H9 (cell line): ENCODE measurements at regions not wholly inside any gene's neighbourhood (a gene's known extent, or its start where the extent isn't known, plus 50 kb on each side); places are given as distances from the start of the nearest gene placed in this dataset.

Source experiments
- DNase-seq: peaks from one replicate; pipeline ENCODE4 v3.0.0-alpha.2; 2017
- H2AFZ ChIP-seq: one replicate; pipeline ENCODE4 v1.6.1; 2013; ENCODE audit warnings: mild to moderate bottlenecking, low read length, control low read depth, moderate library complexity
- H2AK5ac ChIP-seq: 2 replicates; pipeline ENCODE4 v1.6.1; 2013; ENCODE audit warnings: low read length, control low read depth, mixed read lengths; ENCODE audit not compliant: insufficient read length
- H2BK120ac ChIP-seq: one replicate; pipeline ENCODE4 v1.6.1; 2013; ENCODE audit warnings: low read depth, mild to moderate bottlenecking, low read length, control low read depth, inconsistent platforms; ENCODE audit not compliant: poor library complexity, severe bottlenecking
- H2BK12ac ChIP-seq: 2 replicates; pipeline ENCODE4 v1.6.1; 2013; ENCODE audit warnings: low read length, control low read depth, mixed read lengths, low read depth; ENCODE audit not compliant: insufficient read length
- H2BK15ac ChIP-seq: 2 replicates; pipeline ENCODE4 v1.6.1; 2013; ENCODE audit warnings: low read depth, low read length, control low read depth
- H2BK20ac ChIP-seq: one replicate; pipeline ENCODE4 v1.6.1; 2013; ENCODE audit warnings: low read depth, mild to moderate bottlenecking, low read length, control low read depth, inconsistent platforms; ENCODE audit not compliant: poor library complexity, severe bottlenecking
- H2BK5ac ChIP-seq: 2 replicates; pipeline ENCODE4 v1.6.1; 2013; ENCODE audit warnings: low read length, control low read depth, mixed read lengths; ENCODE audit not compliant: insufficient read length
- H3K14ac ChIP-seq: 2 replicates; pipeline ENCODE4 v1.6.1; 2013; ENCODE audit warnings: low read length, control low read depth; ENCODE audit not compliant: insufficient read depth
- H3K18ac ChIP-seq: 2 replicates; pipeline ENCODE4 v1.6.1; 2013; ENCODE audit warnings: low read depth, mild to moderate bottlenecking, mixed read lengths, low read length, control low read depth; ENCODE audit not compliant: insufficient read length
- H3K23ac ChIP-seq: 2 replicates; pipeline ENCODE4 v1.6.1; 2013; ENCODE audit warnings: low read length, control low read depth, mixed read lengths, low read depth; ENCODE audit not compliant: insufficient read length
- H3K23me2 ChIP-seq: 2 replicates; pipeline ENCODE4 v1.6.1; 2013; ENCODE audit warnings: low read depth, mild to moderate bottlenecking, mixed read lengths, low read length, control low read depth; ENCODE audit not compliant: insufficient read length, poor library complexity, severe bottlenecking
- H3K27ac ChIP-seq: 2 replicates; pipeline ENCODE4 v1.5.1; 2013; ENCODE audit warnings: low read length, control low read depth, mixed read lengths, low read depth; ENCODE audit not compliant: insufficient read length
- H3K27me3 ChIP-seq: 2 replicates; pipeline ENCODE4 v1.6.1; 2013; ENCODE audit warnings: low read length, control low read depth, inconsistent platforms; ENCODE audit not compliant: insufficient read depth
- H3K4ac ChIP-seq: 2 replicates; pipeline ENCODE4 v1.6.1; 2013; ENCODE audit warnings: low read depth, mild to moderate bottlenecking, control low read depth, inconsistent platforms, low read length, moderate library complexity
- H3K4me1 ChIP-seq: 2 replicates; pipeline ENCODE4 v1.6.1; 2013; ENCODE audit warnings: low read length, control low read depth, inconsistent platforms; ENCODE audit not compliant: insufficient read depth
- H3K4me2 ChIP-seq: 2 replicates; pipeline ENCODE4 v1.6.1; 2013; ENCODE audit warnings: low read length, control low read depth, mixed read lengths; ENCODE audit not compliant: insufficient read length, insufficient read depth
- H3K56ac ChIP-seq: 2 replicates; pipeline ENCODE4 v1.6.1; 2013; ENCODE audit warnings: low read depth, mild to moderate bottlenecking, mixed read lengths, low read length, control low read depth; ENCODE audit not compliant: insufficient read length
- H3K79me1 ChIP-seq: 2 replicates; pipeline ENCODE4 v1.6.1; 2013; ENCODE audit warnings: low read depth, mild to moderate bottlenecking, moderate library complexity, low read length, control low read depth, inconsistent platforms; ENCODE audit not compliant: insufficient read depth, poor library complexity, severe bottlenecking
- H3K79me2 ChIP-seq: 2 replicates; pipeline ENCODE4 v1.6.1; 2013; ENCODE audit warnings: low read length, control low read depth, inconsistent platforms; ENCODE audit not compliant: insufficient read depth
- H3K9ac ChIP-seq: 2 replicates; pipeline ENCODE4 v1.6.1; 2013; ENCODE audit warnings: low read length, control low read depth, mixed read lengths; ENCODE audit not compliant: insufficient read length; ENCODE audit errors: extremely low read depth
- H3K9me3 ChIP-seq: one replicate; pipeline ENCODE4 v1.6.1; 2013; ENCODE audit warnings: low read depth, low read length, inconsistent platforms; ENCODE audit not compliant: control insufficient read depth
- H3T11ph ChIP-seq: one replicate; pipeline ENCODE4 v1.6.1; 2013; ENCODE audit warnings: mild to moderate bottlenecking, low read length, control low read depth, inconsistent platforms
- H4K20me1 ChIP-seq: one replicate; pipeline ENCODE4 v1.6.1; 2013; ENCODE audit not compliant: control insufficient read depth, insufficient read length, insufficient read depth
- H4K5ac ChIP-seq: 2 replicates; pipeline ENCODE4 v1.6.1; 2013; ENCODE audit warnings: low read depth, mild to moderate bottlenecking, mixed read lengths, low read length, control low read depth; ENCODE audit not compliant: insufficient read length
- H4K8ac ChIP-seq: replicated peaks from 2 replicates; pipeline ENCODE4 v1.6.1; 2013; ENCODE audit warnings: low read length, control low read depth, mixed read lengths, low read depth; ENCODE audit not compliant: insufficient read length
- H4K91ac ChIP-seq: 2 replicates; pipeline ENCODE4 v1.6.1; 2013; ENCODE audit warnings: low read depth, mild to moderate bottlenecking, moderate library complexity, mixed read lengths, low read length, control low read depth; ENCODE audit not compliant: insufficient read length
- H3K27ac Mint-ChIP-seq, 3 experiments: 2 replicates in 2 of 3; 3 replicates in 1 of 3; pipeline ENCODE4 v1.8.0; 2020 to 2021; ENCODE audit warnings: mixed read lengths in 3 of 3, mild to moderate bottlenecking in 1 of 3, moderate library complexity in 1 of 3
- H3K27me3 Mint-ChIP-seq: 2 replicates; pipeline ENCODE4 v1.8.0; 2021; ENCODE audit warnings: low read depth, mild to moderate bottlenecking, moderate library complexity, mixed read lengths
- H3K36me3 Mint-ChIP-seq, 3 experiments: 2 replicates in 2 of 3; 3 replicates in 1 of 3; pipeline ENCODE4 v1.8.0; 2020 to 2021; ENCODE audit warnings: low read depth in 3 of 3, mixed read lengths in 3 of 3; ENCODE audit not compliant: insufficient read depth in 1 of 3
- H3K4me1 Mint-ChIP-seq, 2 experiments: 2 replicates each; pipeline ENCODE4 v1.8.0; 2020; ENCODE audit warnings: mixed read lengths in 2 of 2
- H3K4me3 Mint-ChIP-seq, 2 experiments: 2 replicates in 1 of 2; 3 replicates in 1 of 2; pipeline ENCODE4 v1.8.0; 2020 to 2021; ENCODE audit warnings: mild to moderate bottlenecking in 2 of 2, mixed read lengths in 2 of 2, moderate library complexity in 1 of 2
- H3K9me3 Mint-ChIP-seq, 2 experiments: 2 replicates in 1 of 2; 3 replicates in 1 of 2; pipeline ENCODE4 v1.8.0; 2020; ENCODE audit warnings: mild to moderate bottlenecking in 2 of 2, mixed read lengths in 2 of 2, moderate library complexity in 1 of 2
- WGBS: extraction: QIAGEN DNeasy Blood & Tissue Kit; methylation state at CpG from one replicate; pipeline ENCODE4 v1.1.7; 2013; ENCODE audit warnings: missing lambda C conversion rate, low lambda C conversion rate, mixed read lengths; ENCODE audit not compliant: insufficient read length; ENCODE audit errors: extremely low coverage; 5-methylcytosine and 5-hydroxymethylcytosine counted together
- TF ChIP-seq, protein P1 (sequence below): fragments of 200-600 bp; sonication (generic); conservative IDR thresholded peaks from 3 replicates; pipeline ENCODE4 v1.8.0; 2021; ENCODE audit warnings: antibody characterized with exemption, mild to moderate bottlenecking

DNA sequence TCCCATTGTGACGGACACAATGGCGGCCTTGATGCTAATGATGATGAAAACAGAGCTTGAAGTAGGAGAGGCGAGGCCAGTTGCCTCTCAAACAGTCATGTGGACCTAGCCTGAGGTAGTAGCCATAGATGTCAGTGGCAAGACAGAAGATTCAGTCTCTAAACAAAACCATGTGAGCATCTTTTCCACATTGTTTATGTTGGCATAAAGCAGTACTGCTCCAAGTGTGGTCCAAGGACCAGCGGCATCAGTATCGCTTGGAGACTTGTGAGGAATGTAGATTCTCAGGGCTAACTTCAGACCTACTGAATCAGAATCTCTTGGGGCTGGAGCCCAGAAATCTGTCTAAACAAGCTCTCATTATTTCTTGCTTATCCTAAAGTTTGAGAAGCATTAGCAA is 312.8 kb upstream of the JAG1 start:
- no peak overlapping the region for H2BK12ac ChIP-seq
- no peak overlapping the region for H3T11ph ChIP-seq
- no peak overlapping the region for H2BK120ac ChIP-seq
- H3K23ac ChIP-seq = no peak overlapping the region
- no peak overlapping the region for H4K91ac ChIP-seq
- TF ChIP-seq, protein P1, sequence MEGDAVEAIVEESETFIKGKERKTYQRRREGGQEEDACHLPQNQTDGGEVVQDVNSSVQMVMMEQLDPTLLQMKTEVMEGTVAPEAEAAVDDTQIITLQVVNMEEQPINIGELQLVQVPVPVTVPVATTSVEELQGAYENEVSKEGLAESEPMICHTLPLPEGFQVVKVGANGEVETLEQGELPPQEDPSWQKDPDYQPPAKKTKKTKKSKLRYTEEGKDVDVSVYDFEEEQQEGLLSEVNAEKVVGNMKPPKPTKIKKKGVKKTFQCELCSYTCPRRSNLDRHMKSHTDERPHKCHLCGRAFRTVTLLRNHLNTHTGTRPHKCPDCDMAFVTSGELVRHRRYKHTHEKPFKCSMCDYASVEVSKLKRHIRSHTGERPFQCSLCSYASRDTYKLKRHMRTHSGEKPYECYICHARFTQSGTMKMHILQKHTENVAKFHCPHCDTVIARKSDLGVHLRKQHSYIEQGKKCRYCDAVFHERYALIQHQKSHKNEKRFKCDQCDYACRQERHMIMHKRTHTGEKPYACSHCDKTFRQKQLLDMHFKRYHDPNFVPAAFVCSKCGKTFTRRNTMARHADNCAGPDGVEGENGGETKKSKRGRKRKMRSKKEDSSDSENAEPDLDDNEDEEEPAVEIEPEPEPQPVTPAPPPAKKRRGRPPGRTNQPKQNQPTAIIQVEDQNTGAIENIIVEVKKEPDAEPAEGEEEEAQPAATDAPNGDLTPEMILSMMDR = no peak
- H2BK5ac ChIP-seq = no peak overlapping the region
- H3K18ac ChIP-seq = no peak overlapping the region
- no peak overlapping the region for H4K5ac ChIP-seq
- H3K23me2 ChIP-seq = no peaks in the 10 kb centered on the region
- no peak overlapping the region for H3K27ac Mint-ChIP-seq
- H4K8ac ChIP-seq = no peak overlapping the region
- WGBS = no CpG with 5 or more reads among the region's 5 CpGs
- H2BK15ac ChIP-seq = no peak overlapping the region
- no peak overlapping the region for H2AFZ ChIP-seq
- no peak overlapping the region for H2BK20ac ChIP-seq
- H3K4me3 Mint-ChIP-seq = no peak overlapping the region
- no peak overlapping the region for H3K27ac ChIP-seq
- no peaks in the 10 kb centered on the region for H4K20me1 ChIP-seq
- no peak overlapping the region for H3K4ac ChIP-seq
- H3K9ac ChIP-seq = no peak overlapping the region
- peaks cover 3% of the 10 kb centered on the region; the same call in 1 of the 2 replicates for H3K4me1 ChIP-seq
- H3K4me2 ChIP-seq = no peak overlapping the region
- DNase-seq = no peak
- H3K56ac ChIP-seq = no peak overlapping the region
- no peaks in the 10 kb centered on the region for H3K27me3 ChIP-seq
- no peaks in the 10 kb centered on the region for H3K27me3 Mint-ChIP-seq
- no peak overlapping the region for H2AK5ac ChIP-seq
- no peaks in the 10 kb centered on the region for H3K36me3 Mint-ChIP-seq
- H3K4me1 Mint-ChIP-seq = peaks cover 15 to 22% of the 10 kb centered on the region in 2 experiments
- H3K79me2 ChIP-seq = no peaks in the 10 kb centered on the region
- no peaks in the 10 kb centered on the region for H3K9me3 ChIP-seq
- no peak overlapping the region for H3K14ac ChIP-seq
- H3K79me1 ChIP-seq = no peaks in the 10 kb centered on the region
- H3K9me3 Mint-ChIP-seq = no peaks in the 10 kb centered on the region
